ENCODE measurements at regions not wholly inside any gene's neighbourhood (a gene's known extent, or its start where the extent isn't known, plus 50 kb on each side); places are given as distances from the start of the nearest gene placed in this dataset.

DNA sequence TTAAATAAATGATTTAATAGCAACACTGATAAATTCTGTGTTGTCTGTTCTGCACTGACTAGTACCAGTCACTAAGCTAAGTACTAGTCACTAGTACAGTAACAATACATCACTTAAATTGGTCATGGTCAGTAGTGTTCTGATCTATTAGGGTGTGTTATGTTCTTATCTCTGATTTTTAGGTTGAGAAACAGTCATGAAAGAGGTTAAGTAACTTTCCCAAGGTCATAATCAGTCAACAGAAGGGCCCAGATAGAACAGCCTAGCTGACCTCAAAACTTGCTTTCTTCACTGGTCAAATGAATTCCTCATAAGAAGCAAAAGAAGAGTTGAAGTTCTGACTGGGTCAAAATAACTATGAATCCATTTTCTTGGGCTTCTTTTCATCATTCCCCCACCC, 1492.7 kb downstream of the MAT2B start:
- no peaks in the 10 kb centered on the region for H3K4me1 ChIP-seq
- TF ChIP-seq, protein P1, sequence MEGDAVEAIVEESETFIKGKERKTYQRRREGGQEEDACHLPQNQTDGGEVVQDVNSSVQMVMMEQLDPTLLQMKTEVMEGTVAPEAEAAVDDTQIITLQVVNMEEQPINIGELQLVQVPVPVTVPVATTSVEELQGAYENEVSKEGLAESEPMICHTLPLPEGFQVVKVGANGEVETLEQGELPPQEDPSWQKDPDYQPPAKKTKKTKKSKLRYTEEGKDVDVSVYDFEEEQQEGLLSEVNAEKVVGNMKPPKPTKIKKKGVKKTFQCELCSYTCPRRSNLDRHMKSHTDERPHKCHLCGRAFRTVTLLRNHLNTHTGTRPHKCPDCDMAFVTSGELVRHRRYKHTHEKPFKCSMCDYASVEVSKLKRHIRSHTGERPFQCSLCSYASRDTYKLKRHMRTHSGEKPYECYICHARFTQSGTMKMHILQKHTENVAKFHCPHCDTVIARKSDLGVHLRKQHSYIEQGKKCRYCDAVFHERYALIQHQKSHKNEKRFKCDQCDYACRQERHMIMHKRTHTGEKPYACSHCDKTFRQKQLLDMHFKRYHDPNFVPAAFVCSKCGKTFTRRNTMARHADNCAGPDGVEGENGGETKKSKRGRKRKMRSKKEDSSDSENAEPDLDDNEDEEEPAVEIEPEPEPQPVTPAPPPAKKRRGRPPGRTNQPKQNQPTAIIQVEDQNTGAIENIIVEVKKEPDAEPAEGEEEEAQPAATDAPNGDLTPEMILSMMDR (IDR thresholded peaks at IDR 0.05): no peak

DNA sequence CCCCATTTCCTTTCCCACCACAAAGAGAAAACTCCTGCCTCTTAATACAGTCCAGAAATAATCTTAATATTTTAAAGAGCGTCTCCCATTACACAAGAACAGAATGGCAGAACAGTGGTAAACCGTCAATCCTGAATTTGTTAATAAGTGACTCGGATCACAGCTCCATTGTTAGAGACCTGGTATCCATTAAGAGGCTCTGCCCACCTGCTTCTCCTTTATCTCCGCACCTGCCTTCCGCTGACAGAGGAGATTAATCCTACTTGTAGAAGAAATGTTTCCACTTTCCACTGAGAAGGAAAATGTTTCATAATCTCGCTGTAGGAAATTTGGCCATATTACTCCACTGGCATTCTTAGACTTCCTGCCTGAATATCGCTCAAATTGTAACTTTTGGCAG, 1493.2 kb downstream of the MAT2B start:
- TF ChIP-seq, protein P1 (IDR thresholded peaks at IDR 0.05): no peak
- Histone ChIP-seq H3K4me1 (no peaks in the 10 kb centered on the region), H3K4me3 (no peak overlapping the region), H3K9me3 (no peaks in the 10 kb centered on the region), H3K27me3 (no peaks in the 10 kb centered on the region), H3K36me3 (no peaks in the 10 kb centered on the region), H3K27ac (no peak overlapping the region)
- ATAC-seq (no peak), DNase-seq (no peak)
- intact Hi-C loops (cut with DNase I): no loop called here

More for the DNA sequence above, 1492.7 kb downstream of the MAT2B start:
- no peak overlapping the region for H3K4me3 ChIP-seq
- no peaks in the 10 kb centered on the region for H3K36me3 ChIP-seq
- DNase-seq: no peak
- H3K27ac ChIP-seq: no peak overlapping the region
- no peak for ATAC-seq
- intact Hi-C loops (cut with DNase I): no loop called here
- H3K27me3 ChIP-seq: no peaks in the 10 kb centered on the region
- no peaks in the 10 kb centered on the region for H3K9me3 ChIP-seq

DNA sequence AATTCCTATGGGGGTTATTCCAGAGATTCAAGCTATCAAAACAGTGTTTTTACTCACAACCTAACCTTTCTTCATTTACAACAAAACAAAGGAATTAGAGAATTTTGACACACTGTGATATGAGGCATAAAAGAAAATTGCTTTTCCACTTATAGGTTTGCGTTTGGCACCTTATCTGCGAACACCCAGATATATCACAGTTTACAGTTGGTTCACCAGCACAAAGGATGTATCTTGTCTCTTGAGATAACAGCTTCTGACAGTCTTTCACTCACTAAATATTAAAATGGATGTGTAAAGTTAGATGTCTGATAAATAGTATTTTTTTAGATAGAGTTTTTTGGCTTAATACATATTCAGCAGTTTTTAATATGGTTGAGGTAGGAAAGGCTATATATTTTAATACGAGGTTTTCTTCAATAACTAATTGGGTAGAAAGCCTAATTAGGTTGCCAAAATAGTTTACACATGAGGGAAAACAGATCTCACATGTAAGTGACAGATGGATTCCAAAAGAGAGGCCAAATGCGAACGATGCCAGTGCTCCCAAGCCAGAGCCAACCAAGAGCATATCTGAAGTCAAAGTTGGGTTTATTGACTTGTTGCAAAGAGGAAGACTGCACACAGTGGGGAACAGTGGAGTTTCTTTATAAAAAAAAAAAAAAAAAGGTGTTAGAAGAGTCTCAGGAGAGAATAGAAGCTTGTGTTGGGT, 1495.2 kb downstream of the MAT2B start:
- H3K36me3 ChIP-seq: no peaks in the 10 kb centered on the region
- ATAC-seq (no peak), DNase-seq (no peak)
- TF ChIP-seq, protein P1 (IDR thresholded peaks at IDR 0.05): no peak
- intact Hi-C loops (cut with DNase I): no loop called here
- H3K27ac ChIP-seq: no peak overlapping the region
- no peaks in the 10 kb centered on the region for H3K4me1 ChIP-seq
- H3K4me3 ChIP-seq: no peak overlapping the region
- H3K27me3 ChIP-seq: no peaks in the 10 kb centered on the region
- no peaks in the 10 kb centered on the region for H3K9me3 ChIP-seq

DNA sequence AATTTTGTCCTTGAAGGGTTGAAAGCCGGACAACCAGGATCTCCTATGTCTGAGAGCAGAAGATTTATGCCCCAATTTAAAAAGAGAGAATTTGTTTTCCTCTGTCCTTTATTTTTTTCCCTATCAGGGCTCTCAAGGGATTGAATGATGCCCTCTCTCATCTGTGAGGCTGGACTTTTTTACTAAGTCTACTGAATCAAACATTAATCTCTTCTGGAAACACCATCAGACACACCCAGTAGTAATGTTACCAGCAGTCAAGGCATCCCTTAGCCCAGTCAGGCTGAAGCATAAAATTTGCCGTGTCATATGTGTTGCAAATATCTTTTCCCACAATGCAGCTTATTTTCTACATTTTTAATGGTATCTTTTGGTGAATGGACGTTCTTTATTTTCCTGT, 1497.9 kb downstream of the MAT2B start:
- TF ChIP-seq, protein P1 (IDR thresholded peaks at IDR 0.05): no peak
- intact Hi-C loops (cut with DNase I): no loop called here
- H3K4me1 ChIP-seq: no peaks in the 10 kb centered on the region
- no peaks in the 10 kb centered on the region for H3K36me3 ChIP-seq
- no peak overlapping the region for H3K4me3 ChIP-seq
- no peak for DNase-seq
- no peak overlapping the region for H3K27ac ChIP-seq
- ATAC-seq: no peak
- H3K27me3 ChIP-seq: no peaks in the 10 kb centered on the region
- H3K9me3 ChIP-seq: no peaks in the 10 kb centered on the region

DNA sequence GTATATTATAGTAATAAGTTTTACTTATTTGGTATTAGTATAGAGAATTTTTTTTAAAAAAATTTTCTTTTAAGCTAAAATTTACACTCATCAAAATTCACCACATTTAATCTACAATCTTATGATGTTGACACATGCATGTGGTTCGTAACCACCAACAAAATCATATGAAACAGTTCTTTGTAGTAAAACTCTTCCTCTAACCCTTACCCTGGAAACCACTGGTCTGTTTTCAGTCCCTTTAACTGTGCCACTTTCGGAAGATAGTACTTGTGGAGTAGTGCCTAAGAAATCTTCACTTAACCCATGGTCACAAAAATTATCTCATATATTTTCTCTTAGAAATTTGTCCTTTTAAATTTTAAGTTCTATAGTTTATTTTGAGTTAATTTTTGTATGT, 1498.8 kb downstream of the MAT2B start:
- no peak for ATAC-seq
- TF ChIP-seq, protein P1 (IDR thresholded peaks at IDR 0.05): no peak
- intact Hi-C loops (cut with DNase I): no loop called here
- no peak overlapping the region for H3K4me3 ChIP-seq
- no peaks in the 10 kb centered on the region for H3K9me3 ChIP-seq
- H3K4me1 ChIP-seq: no peaks in the 10 kb centered on the region
- H3K36me3 ChIP-seq: no peaks in the 10 kb centered on the region
- H3K27me3 ChIP-seq: no peaks in the 10 kb centered on the region
- no peak overlapping the region for H3K27ac ChIP-seq
- DNase-seq: no peak

DNA sequence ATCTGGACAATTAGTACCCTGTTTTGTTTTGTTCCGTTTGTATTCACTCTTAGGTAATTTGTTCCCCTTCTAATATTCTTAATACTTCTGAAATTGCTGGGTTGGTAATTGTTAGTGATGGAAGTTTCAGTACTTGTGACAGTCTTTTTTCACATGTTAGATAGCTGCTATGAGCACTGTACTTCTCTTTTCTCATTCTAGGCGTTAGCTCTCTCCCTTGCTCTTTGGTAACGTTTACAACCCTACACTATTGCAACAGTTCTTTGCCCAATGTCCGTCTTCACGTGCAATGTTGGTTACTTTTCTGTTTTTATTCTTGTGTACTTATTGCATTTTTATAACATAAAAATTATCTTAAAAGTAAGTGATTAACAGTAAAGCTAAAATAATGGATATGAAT, 1509.0 kb downstream of the MAT2B start:
- DNase-seq: no peak
- H3K27ac ChIP-seq: no peak overlapping the region
- TF ChIP-seq, protein P1 (IDR thresholded peaks at IDR 0.05): no peak
- H3K27me3 ChIP-seq: no peaks in the 10 kb centered on the region
- no peaks in the 10 kb centered on the region for H3K9me3 ChIP-seq
- ATAC-seq: peak; percentile 73
- no peaks in the 10 kb centered on the region for H3K36me3 ChIP-seq
- H3K4me3 ChIP-seq: no peak overlapping the region
- intact Hi-C loops (cut with DNase I): no loop called here
- H3K4me1 ChIP-seq: no peaks in the 10 kb centered on the region

All from upper lobe of right lung (tissue), 1 donor.